HTR-8/SVneo (cell line): ENCODE measurements at regions not wholly inside any gene's neighbourhood (a gene's known extent, or its start where the extent isn't known, plus 50 kb on each side); places are given as distances from the start of the nearest gene placed in this dataset.
"Not testable (repeated sequence)": the region's sequence is repeated elsewhere in the genome, so short reads cannot be mapped to it uniquely, and the experiment has no call there.

Source experiments
- DNase-seq: peaks from one replicate; pipeline ENCODE4 v3.0.0; 2011; ENCODE audit warnings: low spot score, mixed read lengths; ENCODE audit not compliant: insufficient read length
- FAIRE-seq: peaks from 2 replicates; lab custom pipeline; 2011; peaks lifted over from hg19 to GRCh38; lab: Jason Lieb, UNC

- no peak for FAIRE-seq
Measured at GRCh38 chr4:85018983-85019382, 52.5 kb upstream of the WDFY3 start.

GRCh38 chr4:85019411-85019810 lies 52.9 kb upstream of the WDFY3 start:
- DNase-seq (no peak), FAIRE-seq (no peak)

More at GRCh38 chr4:85018983-85019382, 52.5 kb upstream of the WDFY3 start:
- DNase-seq: no peak

GRCh38 chr4:85024671-85025070 lies 58.2 kb upstream of the WDFY3 start:
- no peak for DNase-seq
- no peak for FAIRE-seq

- FAIRE-seq (no peak), DNase-seq (no peak)
Measured at GRCh38 chr4:85028910-85029309, 62.4 kb upstream of the WDFY3 start.

- DNase-seq (no peak), FAIRE-seq (no peak)
Measured at GRCh38 chr4:85029453-85029852, 63.0 kb upstream of the WDFY3 start.

GRCh38 chr4:85030156-85030555 lies 63.7 kb upstream of the WDFY3 start:
- no peak for DNase-seq
- no peak for FAIRE-seq

GRCh38 chr4:85033838-85034237 lies 67.3 kb upstream of the WDFY3 start:
- DNase-seq, FAIRE-seq: not testable (repeated sequence)

- no peak for FAIRE-seq
- no peak for DNase-seq
Measured at GRCh38 chr4:85039526-85039925, 73.0 kb upstream of the WDFY3 start.

- DNase-seq, FAIRE-seq: not testable (repeated sequence)
Measured at GRCh38 chr4:85043812-85044496, 77.5 kb upstream of the WDFY3 start.

- FAIRE-seq: no peak
- no peak for DNase-seq
Measured at GRCh38 chr4:85050736-85051135, 84.2 kb upstream of the WDFY3 start.

GRCh38 chr4:85051526-85051925 lies 85.0 kb upstream of the WDFY3 start:
- DNase-seq: no peak
- no peak for FAIRE-seq

- not testable (repeated sequence) for DNase-seq, FAIRE-seq
Measured at GRCh38 chr4:85054925-85055324, 88.4 kb upstream of the WDFY3 start.

- DNase-seq: no peak
- no peak for FAIRE-seq
Measured at GRCh38 chr4:85058551-85058950, 92.1 kb upstream of the WDFY3 start.

GRCh38 chr4:85061974-85062373 lies 95.5 kb upstream of the WDFY3 start:
- no peak for DNase-seq
- FAIRE-seq: no peak

GRCh38 chr4:85062466-85062865 lies 96.0 kb upstream of the WDFY3 start:
- FAIRE-seq: no peak
- no peak for DNase-seq

GRCh38 chr4:85067342-85067741 lies 100.9 kb upstream of the WDFY3 start:
- no peak for DNase-seq
- FAIRE-seq: no peak

- DNase-seq (no peak), FAIRE-seq (no peak)
Measured at GRCh38 chr4:85078016-85078415, 111.5 kb upstream of the WDFY3 start.

- no peak for DNase-seq
- FAIRE-seq: no peak
Measured at GRCh38 chr4:85081196-85081595, 114.7 kb upstream of the WDFY3 start.

- no peak for FAIRE-seq
- no peak for DNase-seq
Measured at GRCh38 chr4:85084371-85085094, 118.0 kb upstream of the WDFY3 start.

GRCh38 chr4:85086721-85087120 lies 120.2 kb upstream of the WDFY3 start:
- FAIRE-seq (no peak), DNase-seq (no peak)

- DNase-seq (no peak), FAIRE-seq (no peak)
Measured at GRCh38 chr4:85092536-85092935, 126.0 kb upstream of the WDFY3 start.

GRCh38 chr4:85092943-85093342 lies 126.5 kb upstream of the WDFY3 start:
- FAIRE-seq (no peak), DNase-seq (no peak)
